ENCODE measurements at regions not wholly inside any gene's neighbourhood (a gene's known extent, or its start where the extent isn't known, plus 50 kb on each side); places are given as distances from the start of the nearest gene placed in this dataset.

GRCh38 chr1:55870106-55870505, 654.9 kb upstream of the USP24 start:
- TF ChIP-seq POLR2A (IDR thresholded peaks at IDR 0.05) (no peak), CTCF (IDR thresholded peaks at IDR 0.05) (no peak)

Data from lower leg skin (tissue), 3 donors.